Stomach (tissue), 4 donors: ENCODE measurements at regions not wholly inside any gene's neighbourhood (a gene's known extent, or its start where the extent isn't known, plus 50 kb on each side); places are given as distances from the start of the nearest gene placed in this dataset.

Source experiments
- EP300 ChIP-seq: sonication (generic); formaldehyde crosslinking; IDR thresholded peaks from one replicate; pipeline ENCODE4 v1.6.1; 2017; ENCODE audit warnings: antibody characterized with exemption
- POLR2A ChIP-seq, 4 donors: fragments of 450-650 bp; IDR thresholded peaks; one replicate each; pipeline ENCODE4 v1.6.1; 2016; ENCODE audit warnings: antibody characterized with exemption in 4 of 4, control low read depth in 2 of 4, mild to moderate bottlenecking in 1 of 4, moderate library complexity in 1 of 4
- POLR2AphosphoS5 ChIP-seq, 3 donors: sonication (generic); formaldehyde crosslinking; IDR thresholded peaks; one replicate each; pipeline ENCODE4 v1.6.1; 2016; ENCODE audit warnings: antibody characterized with exemption in 3 of 3
- TF ChIP-seq, protein P1 (sequence below), 7 experiments: fragments of 450-650 bp in 4 of 7; fragments of 200-600 bp in 3 of 7; sonication (generic) in 3 of 7; IDR thresholded peaks; one replicate each; pipeline ENCODE4 v1.5.1; 2016 to 2019; ENCODE audit warnings: antibody characterized with exemption in 7 of 7, control low read depth in 2 of 7, mild to moderate bottlenecking in 1 of 7

DNA sequence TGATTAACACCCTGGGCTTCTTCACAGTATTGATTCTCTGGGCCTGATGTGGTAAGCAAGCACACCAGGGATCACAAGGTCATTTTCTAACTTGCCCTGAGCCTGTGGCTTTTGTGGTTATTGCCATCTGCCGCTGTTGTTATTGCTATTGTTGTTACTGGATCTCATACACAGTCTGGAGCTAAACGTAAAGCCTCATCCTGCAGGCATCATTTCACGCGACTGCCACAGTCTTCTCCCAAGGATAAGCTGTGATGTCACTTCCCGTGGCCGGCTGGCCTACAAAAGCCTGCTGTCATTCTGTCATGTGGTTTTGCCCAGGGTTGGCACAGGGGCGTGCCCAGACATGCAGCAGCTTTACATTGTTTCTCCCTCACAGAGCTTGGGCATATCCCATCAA lies 154.0 kb upstream of the GPR12 start:
- TF ChIP-seq, protein P1, sequence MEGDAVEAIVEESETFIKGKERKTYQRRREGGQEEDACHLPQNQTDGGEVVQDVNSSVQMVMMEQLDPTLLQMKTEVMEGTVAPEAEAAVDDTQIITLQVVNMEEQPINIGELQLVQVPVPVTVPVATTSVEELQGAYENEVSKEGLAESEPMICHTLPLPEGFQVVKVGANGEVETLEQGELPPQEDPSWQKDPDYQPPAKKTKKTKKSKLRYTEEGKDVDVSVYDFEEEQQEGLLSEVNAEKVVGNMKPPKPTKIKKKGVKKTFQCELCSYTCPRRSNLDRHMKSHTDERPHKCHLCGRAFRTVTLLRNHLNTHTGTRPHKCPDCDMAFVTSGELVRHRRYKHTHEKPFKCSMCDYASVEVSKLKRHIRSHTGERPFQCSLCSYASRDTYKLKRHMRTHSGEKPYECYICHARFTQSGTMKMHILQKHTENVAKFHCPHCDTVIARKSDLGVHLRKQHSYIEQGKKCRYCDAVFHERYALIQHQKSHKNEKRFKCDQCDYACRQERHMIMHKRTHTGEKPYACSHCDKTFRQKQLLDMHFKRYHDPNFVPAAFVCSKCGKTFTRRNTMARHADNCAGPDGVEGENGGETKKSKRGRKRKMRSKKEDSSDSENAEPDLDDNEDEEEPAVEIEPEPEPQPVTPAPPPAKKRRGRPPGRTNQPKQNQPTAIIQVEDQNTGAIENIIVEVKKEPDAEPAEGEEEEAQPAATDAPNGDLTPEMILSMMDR (IDR thresholded peaks at IDR 0.05), result no peak
- TF ChIP-seq POLR2AphosphoS5 (IDR thresholded peaks at IDR 0.05), result no peak
- TF ChIP-seq POLR2A (IDR thresholded peaks at IDR 0.05), result no peak
- TF ChIP-seq EP300, result no peak
